ENCODE measurements at regions not wholly inside any gene's neighbourhood (a gene's known extent, or its start where the extent isn't known, plus 50 kb on each side); places are given as distances from the start of the nearest gene placed in this dataset.

GRCh38 chr6:148217051-148217450 is 125.6 kb upstream of the SASH1 start:
- TF ChIP-seq EZH2phosphoT487 (IDR thresholded peaks at IDR 0.05; ENCODE audit: borderline replicate concordance, low read length) = no peak
- TF ChIP-seq, protein P1, sequence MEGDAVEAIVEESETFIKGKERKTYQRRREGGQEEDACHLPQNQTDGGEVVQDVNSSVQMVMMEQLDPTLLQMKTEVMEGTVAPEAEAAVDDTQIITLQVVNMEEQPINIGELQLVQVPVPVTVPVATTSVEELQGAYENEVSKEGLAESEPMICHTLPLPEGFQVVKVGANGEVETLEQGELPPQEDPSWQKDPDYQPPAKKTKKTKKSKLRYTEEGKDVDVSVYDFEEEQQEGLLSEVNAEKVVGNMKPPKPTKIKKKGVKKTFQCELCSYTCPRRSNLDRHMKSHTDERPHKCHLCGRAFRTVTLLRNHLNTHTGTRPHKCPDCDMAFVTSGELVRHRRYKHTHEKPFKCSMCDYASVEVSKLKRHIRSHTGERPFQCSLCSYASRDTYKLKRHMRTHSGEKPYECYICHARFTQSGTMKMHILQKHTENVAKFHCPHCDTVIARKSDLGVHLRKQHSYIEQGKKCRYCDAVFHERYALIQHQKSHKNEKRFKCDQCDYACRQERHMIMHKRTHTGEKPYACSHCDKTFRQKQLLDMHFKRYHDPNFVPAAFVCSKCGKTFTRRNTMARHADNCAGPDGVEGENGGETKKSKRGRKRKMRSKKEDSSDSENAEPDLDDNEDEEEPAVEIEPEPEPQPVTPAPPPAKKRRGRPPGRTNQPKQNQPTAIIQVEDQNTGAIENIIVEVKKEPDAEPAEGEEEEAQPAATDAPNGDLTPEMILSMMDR (conservative IDR thresholded peaks at IDR 0.05; ENCODE audit: low read depth, low read length) = no peak

Measured in PC-3 (cell line).